ENCODE measurements at regions not wholly inside any gene's neighbourhood (a gene's known extent, or its start where the extent isn't known, plus 50 kb on each side); places are given as distances from the start of the nearest gene placed in this dataset.

- no peak for DNase-seq
Observed at GRCh38 chrX:26347171-26347570, 131.2 kb downstream of the MAGEB5 start.

GRCh38 chrX:26334232-26334631 is 118.3 kb downstream of the MAGEB5 start:
- no peak for DNase-seq

- no peak for DNase-seq
Observed at GRCh38 chrX:26328608-26329319, 112.8 kb downstream of the MAGEB5 start.

GRCh38 chrX:26309262-26309661 is 93.3 kb downstream of the MAGEB5 start:
- no peak for DNase-seq

GRCh38 chrX:26295425-26295824 is 79.5 kb downstream of the MAGEB5 start:
- no peak for DNase-seq

GRCh38 chrX:26286836-26287235 is 70.9 kb downstream of the MAGEB5 start:
- DNase-seq, result no peak
